ENCODE measurements at regions not wholly inside any gene's neighbourhood (a gene's known extent, or its start where the extent isn't known, plus 50 kb on each side); places are given as distances from the start of the nearest gene placed in this dataset.

DNA sequence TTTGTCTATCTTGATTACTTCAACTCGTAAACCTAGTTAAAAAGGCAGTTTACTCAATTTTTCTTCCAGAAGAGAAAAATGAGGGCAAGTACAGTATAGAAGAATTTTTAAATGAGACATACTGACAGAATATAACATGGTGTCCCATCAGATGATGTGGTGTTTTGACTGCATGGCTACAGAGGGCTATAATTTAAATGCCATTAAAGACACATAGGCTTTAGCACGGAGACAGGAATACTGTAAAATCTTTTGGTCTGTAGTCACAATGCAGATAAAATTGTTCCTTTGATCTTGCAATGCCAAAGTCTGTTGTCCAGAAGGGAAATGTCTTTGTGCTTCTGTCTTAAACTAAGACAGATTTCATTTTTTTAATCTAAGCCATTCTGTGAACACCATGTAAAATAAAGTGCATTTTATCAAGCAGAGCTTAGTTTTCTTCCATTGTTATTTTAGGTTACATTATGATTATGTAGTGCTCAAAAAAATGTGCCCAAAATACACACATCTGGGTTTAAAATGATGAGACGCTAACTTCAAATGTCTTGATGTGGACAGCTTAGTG, 249.6 kb downstream of the PTPRC start:
- no peak for TF ChIP-seq FOXP2 (optimal IDR thresholded peaks at IDR 0.05; ENCODE audit: control extremely low read depth, extremely low read length, insufficient read depth)
- no peak for TF ChIP-seq POLR2AphosphoS5 (IDR thresholded peaks at IDR 0.05; ENCODE audit: borderline replicate concordance, low read depth, low read length)

Data from SK-N-MC (cell line).